SK-N-SH (cell line): ENCODE measurements at regions not wholly inside any gene's neighbourhood (a gene's known extent, or its start where the extent isn't known, plus 50 kb on each side); places are given as distances from the start of the nearest gene placed in this dataset.
"Not testable (repeated sequence)": the region's sequence is repeated elsewhere in the genome, so short reads cannot be mapped to it uniquely, and the experiment has no call there.

Source experiments
- CTCF ChIA-PET: fragments of 300-600, 350-600 bp; formaldehyde crosslinking; extraction: SDS; loops from one replicate; lab custom pipeline; 2021; lab: Yijun Ruan, JAX
- POLR2A ChIA-PET: fragments of 350-600 bp; sonication (Branson Sonifier 250); formaldehyde crosslinking; extraction: SDS; loops from one replicate; lab custom pipeline; 2020; ENCODE audit warnings: antibody characterized with exemption, inconsistent platforms; lab: Yijun Ruan, JAX
- DNase-seq: peaks from one replicate; pipeline ENCODE4 v3.0.0; 2012
- H2AFZ ChIP-seq: fragments of 200-600 bp; sonication (generic); 2 replicates; pipeline ENCODE4 v1.8.1; 2016; ENCODE audit warnings: antibody characterized with exemption, mild to moderate bottlenecking, low read depth
- H3F3A ChIP-seq: fragments of 200-600 bp; sonication (generic); replicated peaks from 2 replicates; pipeline ENCODE3; 2016; ENCODE audit warnings: antibody characterized with exemption, mild to moderate bottlenecking; ENCODE audit not compliant: insufficient read depth
- H3K27ac ChIP-seq, 2 experiments: fragments of 200-500 bp in 1 of 2; fragments of 200-600 bp in 1 of 2; sonication (Bioruptor generic) in 1 of 2; sonication (generic), shearing (Covaris generic) in 1 of 2; 2 replicates each; pipeline versions ENCODE4 v1.5.1 to v1.6.1; 2014 to 2016; ENCODE audit warnings: low read depth in 2 of 2, inconsistent platforms in 1 of 2, low read length in 1 of 2, mild to moderate bottlenecking in 1 of 2, mixed read lengths in 1 of 2
- H3K27me3 ChIP-seq: fragments of 200-600 bp; sonication (generic), shearing (Covaris generic); 2 replicates; pipeline ENCODE4 v1.6.1; 2016; ENCODE audit warnings: mixed run types; ENCODE audit not compliant: insufficient read depth
- H3K36me3 ChIP-seq, 2 experiments: fragments of 200-500 bp in 1 of 2; fragments of 200-600 bp in 1 of 2; sonication (Bioruptor generic) in 1 of 2; sonication (generic) in 1 of 2; replicated peaks in 1 of 2; 2 replicates each; pipeline versions ENCODE3 to v1.5.1; 2014 to 2016; ENCODE audit warnings: low read length in 1 of 2, mild to moderate bottlenecking in 1 of 2; ENCODE audit not compliant: insufficient read depth in 2 of 2, control insufficient read depth in 1 of 2
- H3K4me1 ChIP-seq, 2 experiments: fragments of 200-500 bp in 1 of 2; fragments of 200-600 bp in 1 of 2; sonication (Bioruptor generic) in 1 of 2; sonication (generic), shearing (Covaris generic) in 1 of 2; 2 replicates each; pipeline versions ENCODE4 v1.5.1 to v1.6.1; 2014 to 2016; ENCODE audit warnings: low read depth in 1 of 2, low read length in 1 of 2, mixed run types in 1 of 2; ENCODE audit not compliant: insufficient read depth in 2 of 2, control insufficient read depth in 1 of 2
- H3K4me2 ChIP-seq: fragments of 200-600 bp; sonication (generic), shearing (Covaris generic); 2 replicates; pipeline ENCODE4 v1.6.1; 2017; ENCODE audit warnings: mixed run types
- H3K4me3 ChIP-seq, 2 experiments: fragments of 200-500 bp in 1 of 2; fragments of 200-600 bp in 1 of 2; sonication (Bioruptor generic) in 1 of 2; sonication (generic), shearing (Covaris generic) in 1 of 2; 2 replicates each; pipeline versions ENCODE4 v1.5.1 to v1.8.1; 2014 to 2016; ENCODE audit warnings: low read depth in 2 of 2, inconsistent platforms in 1 of 2, low read length in 1 of 2, mild to moderate bottlenecking in 1 of 2, mixed read lengths in 1 of 2, moderate library complexity in 1 of 2
- H3K79me2 ChIP-seq: fragments of 200-600 bp; sonication (generic); 2 replicates; pipeline ENCODE4 v1.8.1; 2017; ENCODE audit warnings: mild to moderate bottlenecking; ENCODE audit not compliant: insufficient read depth
- H3K9ac ChIP-seq: fragments of 200-600 bp; sonication (generic); 2 replicates; pipeline ENCODE4 v1.6.1; 2017; ENCODE audit warnings: mixed run types
- H3K9me2 ChIP-seq: fragments of 200-600 bp; sonication (generic); 2 replicates; pipeline ENCODE4 v1.6.1; 2017; ENCODE audit warnings: mixed run types
- H3K9me3 ChIP-seq: fragments of 200-600 bp; sonication (generic); 2 replicates; pipeline ENCODE4 v1.6.1; 2017; ENCODE audit warnings: mixed run types, mild to moderate bottlenecking, moderate library complexity
- H4K20me1 ChIP-seq: fragments of 200-600 bp; sonication (generic); 2 replicates; pipeline ENCODE4 v1.6.1; 2017; ENCODE audit warnings: mild to moderate bottlenecking, mixed run types; ENCODE audit not compliant: insufficient read depth
- EZH2phosphoT487 ChIP-seq: fragments of 200-600 bp; sonication (generic); IDR thresholded peaks from 2 replicates; pipeline ENCODE4 v1.6.1; 2017; ENCODE audit warnings: low read depth, mixed run types, mild to moderate bottlenecking, antibody characterized with exemption, moderate library complexity, borderline replicate concordance
- IRF3 ChIP-seq: fragments of 150-350 bp; IDR thresholded peaks from 2 replicates; pipeline ENCODE4 v1.6.1; 2016; ENCODE audit warnings: mild to moderate bottlenecking, low read depth, low read length
- JUND ChIP-seq: IDR thresholded peaks from 2 replicates; pipeline ENCODE4 v1.4.0; 2012
- MAX ChIP-seq: IDR thresholded peaks from 2 replicates; pipeline ENCODE4 v1.4.0; 2012; ENCODE audit warnings: low read depth
- MEF2A ChIP-seq: IDR thresholded peaks from 2 replicates; pipeline ENCODE4 v1.4.0; 2012; ENCODE audit warnings: low read depth, borderline replicate concordance
- MXI1 ChIP-seq: IDR thresholded peaks from 2 replicates; pipeline ENCODE4 v1.6.1; 2012; ENCODE audit warnings: mild to moderate bottlenecking, low read depth, low read length, improper control_type of control experiment
- NFIC ChIP-seq: IDR thresholded peaks from 2 replicates; pipeline ENCODE4 v1.4.0; 2012; ENCODE audit warnings: borderline replicate concordance
- NRF1 ChIP-seq: IDR thresholded peaks from 2 replicates; pipeline ENCODE4 v1.6.1; 2012; ENCODE audit warnings: low read depth, mild to moderate bottlenecking, low read length
- PBX3 ChIP-seq: IDR thresholded peaks from 2 replicates; pipeline ENCODE4; 2012
- POLR2AphosphoS5 ChIP-seq: IDR thresholded peaks from 2 replicates; pipeline ENCODE4 v1.6.1; 2012; ENCODE audit warnings: low read depth, low read length
- RAD21 ChIP-seq: IDR thresholded peaks from 2 replicates; pipeline ENCODE4 v1.6.1; 2012; ENCODE audit warnings: mild to moderate bottlenecking, low read length
- RCOR1 ChIP-seq: fragments of 150-350 bp; IDR thresholded peaks from 2 replicates; pipeline ENCODE4 v1.6.1; 2017; ENCODE audit warnings: antibody characterized with exemption, low read length
- REST ChIP-seq: IDR thresholded peaks from 2 replicates; pipeline ENCODE4 v1.6.1; 2012; ENCODE audit warnings: mild to moderate bottlenecking, low read depth, low read length, moderate library complexity
- RXRA ChIP-seq: IDR thresholded peaks from 2 replicates; pipeline ENCODE4 v1.4.0; 2012; ENCODE audit warnings: low read depth, mild to moderate bottlenecking, borderline replicate concordance
- SMC3 ChIP-seq: IDR thresholded peaks from 2 replicates; pipeline ENCODE4 v1.6.1; 2012; ENCODE audit warnings: low read depth, low read length, improper control_type of control experiment
- TAF1 ChIP-seq: IDR thresholded peaks from 2 replicates; pipeline ENCODE4 v1.6.1; 2012; ENCODE audit warnings: low read depth, mild to moderate bottlenecking, low read length, moderate library complexity, borderline replicate concordance
- TEAD4 ChIP-seq: IDR thresholded peaks from 2 replicates; pipeline ENCODE4 v1.4.0; 2012; ENCODE audit warnings: mild to moderate bottlenecking, borderline replicate concordance; ENCODE audit not compliant: insufficient read depth
- USF1 ChIP-seq: IDR thresholded peaks from 2 replicates; pipeline ENCODE4 v1.4.0; 2012; ENCODE audit warnings: low read depth, borderline replicate concordance
- USF2 ChIP-seq: fragments of 150-350 bp; IDR thresholded peaks from 2 replicates; pipeline ENCODE4 v1.6.1; 2017; ENCODE audit warnings: antibody characterized with exemption, low read length, low read depth, borderline replicate concordance
- YY1 ChIP-seq: IDR thresholded peaks from 2 replicates; pipeline ENCODE4 v1.4.0; 2012; ENCODE audit warnings: low read depth, mild to moderate bottlenecking
- WGBS: methylation state at CpG from one replicate; pipeline ENCODE4 v1.1.6; 2017; ENCODE audit warnings: low lambda C conversion rate; 5-methylcytosine and 5-hydroxymethylcytosine counted together

GRCh38 chr13:63731896-63732295 is 2316.2 kb upstream of the PCDH20 start:
- Histone ChIP-seq H3K9me3 (no peaks in the 10 kb centered on the region), H3K9me2 (no peaks in the 10 kb centered on the region), H4K20me1 (no peaks in the 10 kb centered on the region), H3K4me2 (no peak overlapping the region), H3K27me3 (no peaks in the 10 kb centered on the region), H2AFZ (no peak overlapping the region), H3K79me2 (no peaks in the 10 kb centered on the region), H3K27ac (no peak overlapping the region), H3K9ac (no peak overlapping the region), H3K4me3 (no peak overlapping the region), H3K4me1 (no peaks in the 10 kb centered on the region), H3K36me3 (no peaks in the 10 kb centered on the region), H3F3A (no peaks in the 10 kb centered on the region)
- TF ChIP-seq IRF3 (no peak), PBX3 (no peak), USF1 (no peak), TAF1 (no peak), MXI1 (no peak), POLR2AphosphoS5 (no peak), REST (no peak), TEAD4 (no peak), USF2 (no peak), YY1 (no peak), EZH2phosphoT487 (no peak), MAX (no peak), NRF1 (no peak), JUND (no peak), RXRA (no peak), NFIC (no peak), RCOR1 (no peak), RAD21 (no peak), MEF2A (no peak), SMC3 (no peak)
- CTCF ChIA-PET = no interaction called here
- 42% methylated on average over 3 of the region's 3 CpGs for WGBS
- POLR2A ChIA-PET = no interaction called here
- no peak for DNase-seq

GRCh38 chr13:63712159-63712558 is 2296.5 kb upstream of the PCDH20 start:
- POLR2A ChIA-PET = not testable (repeated sequence)
- WGBS = 85% methylated on average over 2 of the region's 2 CpGs

More at GRCh38 chr13:63712159-63712558, 2296.5 kb upstream of the PCDH20 start:
- H3K4me3 ChIP-seq, H3K4me2 ChIP-seq, H2AFZ ChIP-seq, H3F3A ChIP-seq, H3K27me3 ChIP-seq, H4K20me1 ChIP-seq, H3K79me2 ChIP-seq, H3K36me3 ChIP-seq, H3K9me2 ChIP-seq, H3K9ac ChIP-seq, DNase-seq, CTCF ChIA-PET, H3K4me1 ChIP-seq, H3K9me3 ChIP-seq, H3K27ac ChIP-seq: not testable (repeated sequence)
